Effector memory CD4-positive, alpha-beta T cell (primary cell): ENCODE measurements at regions not wholly inside any gene's neighbourhood (a gene's known extent, or its start where the extent isn't known, plus 50 kb on each side); places are given as distances from the start of the nearest gene placed in this dataset.
"Not testable (repeated sequence)": the region's sequence is repeated elsewhere in the genome, so short reads cannot be mapped to it uniquely, and the experiment has no call there.

Source experiments
- DNase-seq, 3 donors: peaks; one replicate each; pipeline ENCODE4 v3.0.0-alpha.2; 2020
- H3K27ac ChIP-seq: 2 replicates; pipeline ENCODE4 v1.7.0; 2013; ENCODE audit warnings: mild to moderate bottlenecking, low read length, moderate library complexity; ENCODE audit not compliant: insufficient read depth, poor library complexity, severe bottlenecking
- H3K27me3 ChIP-seq: replicated peaks from 2 replicates; pipeline ENCODE4 v1.7.0; 2013; ENCODE audit warnings: mild to moderate bottlenecking, low read length; ENCODE audit not compliant: insufficient read depth, control insufficient read depth, poor library complexity, severe bottlenecking
- H3K36me3 ChIP-seq: 2 replicates; pipeline ENCODE4 v1.7.0; 2013; ENCODE audit warnings: mild to moderate bottlenecking, low read length, moderate library complexity; ENCODE audit not compliant: control insufficient read depth, insufficient read depth
- H3K4me1 ChIP-seq: 2 replicates; pipeline ENCODE4 v1.7.0; 2013; ENCODE audit warnings: low read length, mild to moderate bottlenecking; ENCODE audit not compliant: control insufficient read depth, insufficient read depth, poor library complexity, severe bottlenecking
- H3K4me3 ChIP-seq: 2 replicates; pipeline ENCODE4 v1.7.0; 2013; ENCODE audit warnings: low read length, low read depth, mild to moderate bottlenecking; ENCODE audit not compliant: insufficient read depth, poor library complexity, severe bottlenecking
- H3K9me3 ChIP-seq: 2 replicates; pipeline ENCODE4 v1.7.0; 2013; ENCODE audit warnings: mild to moderate bottlenecking, low read length, moderate library complexity; ENCODE audit not compliant: control insufficient read depth

GRCh38 chr5:133859073-133859472 lies 109.4 kb downstream of the C5orf15 start:
- H3K9me3 ChIP-seq, result no peaks in the 10 kb centered on the region
- no peak overlapping the region for H3K4me3 ChIP-seq
- H3K27ac ChIP-seq, result no peak overlapping the region
- H3K27me3 ChIP-seq, result no peaks in the 10 kb centered on the region
- no peaks in the 10 kb centered on the region for H3K36me3 ChIP-seq
- no peaks in the 10 kb centered on the region for H3K4me1 ChIP-seq
- DNase-seq, result no peak

- not testable (repeated sequence) for H3K27ac ChIP-seq, H3K36me3 ChIP-seq, DNase-seq, H3K4me3 ChIP-seq, H3K27me3 ChIP-seq, H3K4me1 ChIP-seq, H3K9me3 ChIP-seq
Observed at GRCh38 chr5:133857595-133858313, 110.7 kb downstream of the C5orf15 start.

GRCh38 chr5:133854554-133854953 lies 113.9 kb downstream of the C5orf15 start:
- H3K36me3 ChIP-seq, result no peaks in the 10 kb centered on the region
- H3K27ac ChIP-seq, result no peak overlapping the region
- H3K27me3 ChIP-seq, result no peaks in the 10 kb centered on the region
- DNase-seq, result no peak
- no peak overlapping the region for H3K4me3 ChIP-seq
- H3K9me3 ChIP-seq, result no peaks in the 10 kb centered on the region
- no peaks in the 10 kb centered on the region for H3K4me1 ChIP-seq

- Histone ChIP-seq H3K27ac (no peak overlapping the region), H3K4me1 (no peaks in the 10 kb centered on the region), H3K4me3 (no peak overlapping the region), H3K9me3 (no peaks in the 10 kb centered on the region), H3K27me3 (no peaks in the 10 kb centered on the region), H3K36me3 (no peaks in the 10 kb centered on the region)
- DNase-seq, result no peak
Observed at GRCh38 chr5:133853646-133854365, 114.6 kb downstream of the C5orf15 start.

- no peak overlapping the region for H3K27ac ChIP-seq
- no peak overlapping the region for H3K4me3 ChIP-seq
- H3K36me3 ChIP-seq, result no peaks in the 10 kb centered on the region
- H3K27me3 ChIP-seq, result no peaks in the 10 kb centered on the region
- DNase-seq, result no peak
- H3K9me3 ChIP-seq, result no peaks in the 10 kb centered on the region
- H3K4me1 ChIP-seq, result no peaks in the 10 kb centered on the region
Observed at GRCh38 chr5:133851521-133851920, 116.9 kb downstream of the C5orf15 start.

- Histone ChIP-seq H3K4me3 (no peak overlapping the region), H3K27ac (no peak overlapping the region), H3K9me3 (no peaks in the 10 kb centered on the region), H3K27me3 (no peaks in the 10 kb centered on the region), H3K36me3 (no peaks in the 10 kb centered on the region), H3K4me1 (no peaks in the 10 kb centered on the region)
- no peak for DNase-seq
Observed at GRCh38 chr5:133850811-133851210, 117.6 kb downstream of the C5orf15 start.

GRCh38 chr5:133849116-133849515 lies 119.3 kb downstream of the C5orf15 start:
- Histone ChIP-seq H3K27ac (no peak overlapping the region), H3K4me1 (no peaks in the 10 kb centered on the region), H3K36me3 (no peaks in the 10 kb centered on the region), H3K9me3 (no peaks in the 10 kb centered on the region), H3K4me3 (no peak overlapping the region), H3K27me3 (no peaks in the 10 kb centered on the region)
- DNase-seq, result no peak

GRCh38 chr5:133848341-133848811 lies 120.0 kb downstream of the C5orf15 start:
- Histone ChIP-seq H3K9me3 (no peaks in the 10 kb centered on the region), H3K4me1 (no peaks in the 10 kb centered on the region), H3K36me3 (no peaks in the 10 kb centered on the region), H3K27ac (no peak overlapping the region), H3K4me3 (no peak overlapping the region), H3K27me3 (no peaks in the 10 kb centered on the region)
- no peak for DNase-seq

- Histone ChIP-seq H3K9me3 (no peaks in the 10 kb centered on the region), H3K27ac (no peak overlapping the region), H3K36me3 (no peaks in the 10 kb centered on the region), H3K4me3 (no peak overlapping the region), H3K27me3 (no peaks in the 10 kb centered on the region), H3K4me1 (no peaks in the 10 kb centered on the region)
- no peak for DNase-seq
Observed at GRCh38 chr5:133847886-133848285, 120.5 kb downstream of the C5orf15 start.

GRCh38 chr5:133847301-133847700 lies 121.1 kb downstream of the C5orf15 start:
- no peak for DNase-seq
- no peaks in the 10 kb centered on the region for H3K27me3 ChIP-seq

More at GRCh38 chr5:133847301-133847700, 121.1 kb downstream of the C5orf15 start:
- H3K9me3 ChIP-seq, result no peaks in the 10 kb centered on the region
- H3K4me3 ChIP-seq, result no peak overlapping the region
- no peaks in the 10 kb centered on the region for H3K4me1 ChIP-seq
- H3K27ac ChIP-seq, result no peak overlapping the region
- H3K36me3 ChIP-seq, result no peaks in the 10 kb centered on the region
